NB4 (cell line): ENCODE measurements at regions not wholly inside any gene's neighbourhood (a gene's known extent, or its start where the extent isn't known, plus 50 kb on each side); places are given as distances from the start of the nearest gene placed in this dataset.

ENCODE experiments used
- DNase-seq: peaks from one replicate; pipeline ENCODE4 v3.0.0; 2010; ENCODE audit warnings: low read depth
- H3K4me3 ChIP-seq: one replicate; pipeline ENCODE4 v1.5.1; 2011; ENCODE audit warnings: mild to moderate bottlenecking, low read depth, low read length, moderate library complexity
- TF ChIP-seq, protein P1 (sequence below): IDR thresholded peaks from one replicate; pipeline ENCODE4 v1.5.1; 2012; ENCODE audit warnings: low read depth, low read length

DNA sequence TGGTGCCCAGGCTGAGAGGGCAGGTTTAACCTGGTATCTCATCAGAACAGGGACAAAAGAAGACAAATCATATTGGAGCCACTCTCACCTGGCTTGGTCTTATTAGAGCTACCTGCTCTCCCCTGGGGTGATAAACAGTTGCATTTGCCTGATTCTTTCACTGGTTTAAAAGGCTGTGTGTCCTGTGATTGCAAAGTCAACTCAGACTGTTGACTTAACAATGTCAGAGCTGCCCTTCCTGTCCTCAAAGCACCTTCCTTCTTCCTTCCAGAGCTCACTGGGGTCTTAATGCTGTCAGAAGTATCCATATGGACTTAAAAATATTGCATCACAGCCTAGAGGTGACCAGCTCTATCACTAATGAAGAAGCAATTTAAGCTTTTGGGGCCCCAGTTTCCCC lies 50.5 kb upstream of the MINAR1 start:
- TF ChIP-seq, protein P1, sequence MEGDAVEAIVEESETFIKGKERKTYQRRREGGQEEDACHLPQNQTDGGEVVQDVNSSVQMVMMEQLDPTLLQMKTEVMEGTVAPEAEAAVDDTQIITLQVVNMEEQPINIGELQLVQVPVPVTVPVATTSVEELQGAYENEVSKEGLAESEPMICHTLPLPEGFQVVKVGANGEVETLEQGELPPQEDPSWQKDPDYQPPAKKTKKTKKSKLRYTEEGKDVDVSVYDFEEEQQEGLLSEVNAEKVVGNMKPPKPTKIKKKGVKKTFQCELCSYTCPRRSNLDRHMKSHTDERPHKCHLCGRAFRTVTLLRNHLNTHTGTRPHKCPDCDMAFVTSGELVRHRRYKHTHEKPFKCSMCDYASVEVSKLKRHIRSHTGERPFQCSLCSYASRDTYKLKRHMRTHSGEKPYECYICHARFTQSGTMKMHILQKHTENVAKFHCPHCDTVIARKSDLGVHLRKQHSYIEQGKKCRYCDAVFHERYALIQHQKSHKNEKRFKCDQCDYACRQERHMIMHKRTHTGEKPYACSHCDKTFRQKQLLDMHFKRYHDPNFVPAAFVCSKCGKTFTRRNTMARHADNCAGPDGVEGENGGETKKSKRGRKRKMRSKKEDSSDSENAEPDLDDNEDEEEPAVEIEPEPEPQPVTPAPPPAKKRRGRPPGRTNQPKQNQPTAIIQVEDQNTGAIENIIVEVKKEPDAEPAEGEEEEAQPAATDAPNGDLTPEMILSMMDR, result no peak
- H3K4me3 ChIP-seq, result no peak overlapping the region
- no peak for DNase-seq
